ENCODE measurements at regions not wholly inside any gene's neighbourhood (a gene's known extent, or its start where the extent isn't known, plus 50 kb on each side); places are given as distances from the start of the nearest gene placed in this dataset.

GRCh38 chr3:83092521-83093221 is 1331.2 kb upstream of the GBE1 start:
- no peaks in the 10 kb centered on the region for H3K4me1 ChIP-seq
- TF ChIP-seq CTCF (IDR thresholded peaks at IDR 0.05) = no peak
- ATAC-seq = peak; percentile 71
- DNase-seq = no peak
- H3K4me3 ChIP-seq = no peak overlapping the region
- intact Hi-C loops (cut with DNase I) = no loop called here
- H3K9me3 ChIP-seq = no peaks in the 10 kb centered on the region
- no peaks in the 10 kb centered on the region for H3K36me3 ChIP-seq
- no peak overlapping the region for H3K27ac ChIP-seq
- H3K27me3 ChIP-seq = no peaks in the 10 kb centered on the region

GRCh38 chr3:83076041-83076440 is 1314.6 kb upstream of the GBE1 start:
- intact Hi-C loops (cut with DNase I) = no loop called here
- H3K4me3 ChIP-seq = no peak overlapping the region
- DNase-seq (no peak), ATAC-seq (no peak)
- H3K27ac ChIP-seq = no peak overlapping the region
- no peaks in the 10 kb centered on the region for H3K36me3 ChIP-seq
- H3K4me1 ChIP-seq = no peaks in the 10 kb centered on the region
- no peaks in the 10 kb centered on the region for H3K27me3 ChIP-seq
- no peak for TF ChIP-seq CTCF (IDR thresholded peaks at IDR 0.05)
- no peaks in the 10 kb centered on the region for H3K9me3 ChIP-seq

DNA sequence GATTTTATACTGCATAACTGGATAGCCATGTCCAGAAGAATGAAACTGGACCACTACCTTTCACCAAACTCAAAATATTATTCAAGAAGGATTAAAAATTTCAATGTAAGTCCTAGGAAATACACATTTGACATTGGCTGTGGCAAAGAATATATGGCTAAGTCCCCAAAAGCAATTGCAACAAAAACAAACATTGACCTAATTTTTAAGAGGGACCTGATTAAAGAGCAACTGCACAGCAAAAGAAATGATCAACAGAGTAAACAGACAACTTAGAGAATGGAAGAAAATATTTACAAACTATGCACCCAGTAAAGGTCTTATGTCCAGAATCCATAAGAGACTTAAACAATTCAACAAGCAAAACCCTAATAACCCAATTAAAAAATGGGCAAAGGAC is 1313.0 kb upstream of the GBE1 start:
- no peak overlapping the region for H3K4me3 ChIP-seq
- ATAC-seq (no peak), DNase-seq (no peak)
- no peaks in the 10 kb centered on the region for H3K4me1 ChIP-seq
- no peak overlapping the region for H3K27ac ChIP-seq
- no peaks in the 10 kb centered on the region for H3K36me3 ChIP-seq
- H3K27me3 ChIP-seq = no peaks in the 10 kb centered on the region
- intact Hi-C loops (cut with DNase I) = no loop called here
- TF ChIP-seq CTCF (IDR thresholded peaks at IDR 0.05) = no peak
- H3K9me3 ChIP-seq = no peaks in the 10 kb centered on the region

GRCh38 chr3:83065851-83066460 is 1304.5 kb upstream of the GBE1 start:
- Histone ChIP-seq H3K27ac (no peak overlapping the region), H3K4me1 (no peaks in the 10 kb centered on the region), H3K36me3 (no peaks in the 10 kb centered on the region), H3K27me3 (no peaks in the 10 kb centered on the region), H3K4me3 (no peak overlapping the region), H3K9me3 (peaks cover 0 to 24% of the 10 kb centered on the region in 2 donors)
- DNase-seq (no peak), ATAC-seq (no peak)
- intact Hi-C loops (cut with DNase I) = no loop called here
- TF ChIP-seq CTCF (IDR thresholded peaks at IDR 0.05) = no peak

DNA sequence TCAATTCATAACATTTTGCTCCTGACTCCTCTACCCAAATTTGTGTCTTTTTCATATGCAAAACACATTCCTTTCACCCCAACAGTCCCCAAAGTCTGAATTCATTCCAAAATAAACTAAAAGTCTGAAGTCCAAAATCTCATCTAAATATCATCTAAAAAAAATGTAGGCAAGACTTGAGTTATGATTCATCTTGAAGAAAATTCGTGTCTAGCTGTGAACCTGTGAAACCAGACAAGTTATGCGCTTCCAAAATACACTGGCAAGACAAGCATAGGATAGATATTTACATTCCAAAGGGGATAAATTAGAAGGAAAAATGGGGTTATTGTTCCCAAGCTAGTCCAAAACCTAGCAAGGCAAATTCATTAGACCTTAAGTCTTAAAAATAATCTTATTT is 1302.0 kb upstream of the GBE1 start:
- H3K36me3 ChIP-seq = no peaks in the 10 kb centered on the region
- DNase-seq = no peak
- no peak overlapping the region for H3K27ac ChIP-seq
- no peak overlapping the region for H3K4me3 ChIP-seq
- ATAC-seq = no peak
- no peaks in the 10 kb centered on the region for H3K4me1 ChIP-seq
- no peaks in the 10 kb centered on the region for H3K27me3 ChIP-seq
- intact Hi-C loops (cut with DNase I) = no loop called here
- H3K9me3 ChIP-seq = peaks cover 0 to 32% of the 10 kb centered on the region in 2 donors
- TF ChIP-seq CTCF (IDR thresholded peaks at IDR 0.05) = no peak

Measured in left lung (tissue), 4 donors.